Suprapubic skin (tissue), 4 donors: ENCODE measurements at regions not wholly inside any gene's neighbourhood (a gene's known extent, or its start where the extent isn't known, plus 50 kb on each side); places are given as distances from the start of the nearest gene placed in this dataset.

Experiments used
- EP300 ChIP-seq: sonication (generic); formaldehyde crosslinking; IDR thresholded peaks from one replicate; pipeline ENCODE4 v1.6.1; 2017; ENCODE audit warnings: antibody characterized with exemption
- POLR2A ChIP-seq, 2 donors: fragments of 450-650 bp; IDR thresholded peaks; one replicate each; pipeline ENCODE4 v1.6.1; 2017; ENCODE audit warnings: antibody characterized with exemption in 2 of 2, mild to moderate bottlenecking in 2 of 2, moderate library complexity in 2 of 2
- POLR2AphosphoS5 ChIP-seq, 3 donors: sonication (generic); formaldehyde crosslinking; IDR thresholded peaks; one replicate each; pipeline ENCODE4 v1.6.1; 2017; ENCODE audit warnings: antibody characterized with exemption in 3 of 3
- TF ChIP-seq, protein P1 (sequence below), 2 donors: fragments of 200-600 bp in 1 of 2; fragments of 450-650 bp in 1 of 2; sonication (generic) in 1 of 2; IDR thresholded peaks; one replicate each; pipeline ENCODE4 v1.5.1; 2016 to 2019; ENCODE audit warnings: antibody characterized with exemption in 2 of 2, mild to moderate bottlenecking in 1 of 2, moderate library complexity in 1 of 2

- TF ChIP-seq POLR2A (IDR thresholded peaks at IDR 0.05) (no peak), POLR2AphosphoS5 (IDR thresholded peaks at IDR 0.05) (no peak), EP300 (no peak)
- TF ChIP-seq, protein P1, sequence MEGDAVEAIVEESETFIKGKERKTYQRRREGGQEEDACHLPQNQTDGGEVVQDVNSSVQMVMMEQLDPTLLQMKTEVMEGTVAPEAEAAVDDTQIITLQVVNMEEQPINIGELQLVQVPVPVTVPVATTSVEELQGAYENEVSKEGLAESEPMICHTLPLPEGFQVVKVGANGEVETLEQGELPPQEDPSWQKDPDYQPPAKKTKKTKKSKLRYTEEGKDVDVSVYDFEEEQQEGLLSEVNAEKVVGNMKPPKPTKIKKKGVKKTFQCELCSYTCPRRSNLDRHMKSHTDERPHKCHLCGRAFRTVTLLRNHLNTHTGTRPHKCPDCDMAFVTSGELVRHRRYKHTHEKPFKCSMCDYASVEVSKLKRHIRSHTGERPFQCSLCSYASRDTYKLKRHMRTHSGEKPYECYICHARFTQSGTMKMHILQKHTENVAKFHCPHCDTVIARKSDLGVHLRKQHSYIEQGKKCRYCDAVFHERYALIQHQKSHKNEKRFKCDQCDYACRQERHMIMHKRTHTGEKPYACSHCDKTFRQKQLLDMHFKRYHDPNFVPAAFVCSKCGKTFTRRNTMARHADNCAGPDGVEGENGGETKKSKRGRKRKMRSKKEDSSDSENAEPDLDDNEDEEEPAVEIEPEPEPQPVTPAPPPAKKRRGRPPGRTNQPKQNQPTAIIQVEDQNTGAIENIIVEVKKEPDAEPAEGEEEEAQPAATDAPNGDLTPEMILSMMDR (IDR thresholded peaks at IDR 0.05) = no peak
Measured at GRCh38 chrX:20507901-20508620, 241.4 kb upstream of the RPS6KA3 start.
